Astrocyte (in vitro differentiated cells and primary cell): ENCODE measurements at regions not wholly inside any gene's neighbourhood (a gene's known extent, or its start where the extent isn't known, plus 50 kb on each side); places are given as distances from the start of the nearest gene placed in this dataset.

ENCODE experiments used
- DNase-seq: peaks from one replicate; pipeline ENCODE4 v3.0.0-alpha.2; 2010; ENCODE audit warnings: low read depth
- FAIRE-seq: peaks from 2 replicates; lab custom pipeline; 2011; peaks lifted over from hg19 to GRCh38; lab: Jason Lieb, UNC
- H2AFZ ChIP-seq: 2 replicates; pipeline ENCODE4 v1.6.0; 2012; ENCODE audit warnings: low read depth, low read length, inconsistent platforms
- H3K27ac ChIP-seq: 2 replicates; pipeline ENCODE4 v1.5.1; 2011; ENCODE audit warnings: low read depth, low read length, inconsistent platforms
- H3K27me3 ChIP-seq: 2 replicates; pipeline ENCODE4 v1.6.0; 2011; ENCODE audit warnings: low read length, inconsistent platforms; ENCODE audit not compliant: insufficient read depth
- H3K36me3 ChIP-seq: 2 replicates; pipeline ENCODE4 v1.5.1; 2011; ENCODE audit warnings: low read length, inconsistent platforms; ENCODE audit not compliant: insufficient read depth
- H3K4me1 ChIP-seq: 2 replicates; pipeline ENCODE4 v1.5.1; 2011; ENCODE audit warnings: low read length, inconsistent platforms; ENCODE audit not compliant: insufficient read depth
- H3K4me2 ChIP-seq: 2 replicates; pipeline ENCODE4 v1.6.0; 2012; ENCODE audit warnings: low read length, inconsistent platforms
- H3K4me3 ChIP-seq: 2 replicates; pipeline ENCODE4 v1.5.1; 2011; ENCODE audit warnings: low read depth, mild to moderate bottlenecking, low read length, inconsistent platforms; ENCODE audit not compliant: insufficient read depth
- H3K79me2 ChIP-seq: 2 replicates; pipeline ENCODE4 v1.6.0; 2012; ENCODE audit warnings: mild to moderate bottlenecking, low read length, inconsistent platforms; ENCODE audit not compliant: insufficient read depth
- H3K9ac ChIP-seq: 2 replicates; pipeline ENCODE4 v1.6.0; 2012; ENCODE audit warnings: mild to moderate bottlenecking, low read length, inconsistent platforms
- H3K9me3 ChIP-seq: 2 replicates; pipeline ENCODE4 v1.5.1; 2012; ENCODE audit warnings: low read depth, mild to moderate bottlenecking, low read length, inconsistent platforms; ENCODE audit not compliant: insufficient read depth
- H4K20me1 ChIP-seq: 2 replicates; pipeline ENCODE4 v1.6.0; 2012; ENCODE audit warnings: low read length, inconsistent platforms; ENCODE audit not compliant: insufficient read depth
- H3K27ac Mint-ChIP-seq: one replicate; pipeline ENCODE4 v1.8.0; 2021; ENCODE audit warnings: mild to moderate bottlenecking, mixed read lengths; ENCODE audit not compliant: unreplicated experiment
- H3K27me3 Mint-ChIP-seq: one replicate; pipeline ENCODE4 v1.8.0; 2021; ENCODE audit warnings: low read depth, mixed read lengths; ENCODE audit not compliant: unreplicated experiment
- H3K36me3 Mint-ChIP-seq: one replicate; pipeline ENCODE4 v1.8.0; 2021; ENCODE audit warnings: low read depth, mixed read lengths; ENCODE audit not compliant: unreplicated experiment
- H3K4me1 Mint-ChIP-seq: one replicate; pipeline ENCODE4 v1.8.0; 2021; ENCODE audit warnings: low read depth, mixed read lengths; ENCODE audit not compliant: unreplicated experiment
- H3K4me3 Mint-ChIP-seq: one replicate; pipeline ENCODE4 v1.8.0; 2021; ENCODE audit warnings: mild to moderate bottlenecking, moderate library complexity, mixed read lengths; ENCODE audit not compliant: unreplicated experiment
- H3K9me3 Mint-ChIP-seq: one replicate; pipeline ENCODE4 v1.8.0; 2021; ENCODE audit warnings: mild to moderate bottlenecking, mixed read lengths; ENCODE audit not compliant: unreplicated experiment
- CTCF ChIP-seq: IDR thresholded peaks from 2 replicates; pipeline ENCODE4 v1.5.1; 2011; ENCODE audit warnings: low read depth, mild to moderate bottlenecking, inconsistent platforms, low read length, moderate library complexity; ENCODE audit not compliant: insufficient read depth
- EZH2 ChIP-seq: IDR thresholded peaks from 2 replicates; pipeline ENCODE4 v1.6.1; 2012; ENCODE audit warnings: mild to moderate bottlenecking, low read length, inconsistent platforms; ENCODE audit not compliant: insufficient read depth

- Mint-ChIP-seq H3K4me3 (no peak overlapping the region), H3K36me3 (no peaks in the 10 kb centered on the region), H3K9me3 (no peaks in the 10 kb centered on the region), H3K27me3 (peaks cover 6% of the 10 kb centered on the region), H3K4me1 (peaks cover 10% of the 10 kb centered on the region), H3K27ac (no peak overlapping the region)
- FAIRE-seq, result no peak
- TF ChIP-seq EZH2, result no peak
- no peak for TF ChIP-seq CTCF
- Histone ChIP-seq H2AFZ (no peak overlapping the region), H3K9me3 (no peaks in the 10 kb centered on the region), H3K27me3 (peaks cover 4% of the 10 kb centered on the region), H3K27ac (no peak overlapping the region), H3K4me2 (no peak overlapping the region), H3K79me2 (no peaks in the 10 kb centered on the region), H3K4me1 (no peaks in the 10 kb centered on the region), H4K20me1 (no peaks in the 10 kb centered on the region), H3K4me3 (no peak overlapping the region), H3K36me3 (no peaks in the 10 kb centered on the region), H3K9ac (no peak overlapping the region)
- no peak for DNase-seq
Observed at GRCh38 chr4:4694296-4694772, 152.5 kb upstream of the STX18 start.

GRCh38 chr4:4693755-4694295 lies 152.0 kb upstream of the STX18 start:
- DNase-seq, result no peak

More at GRCh38 chr4:4693755-4694295, 152.0 kb upstream of the STX18 start:
- H3K36me3 ChIP-seq, result no peaks in the 10 kb centered on the region
- H3K27me3 ChIP-seq, result peaks cover 4% of the 10 kb centered on the region
- no peak overlapping the region for H3K9ac ChIP-seq
- TF ChIP-seq EZH2 (no peak), CTCF (peak; percentile 19)
- no peak overlapping the region for H3K4me3 ChIP-seq
- H2AFZ ChIP-seq, result no peak overlapping the region
- H3K27me3 Mint-ChIP-seq, result peaks cover 6% of the 10 kb centered on the region
- H3K4me3 Mint-ChIP-seq, result no peak overlapping the region
- no peaks in the 10 kb centered on the region for H3K9me3 ChIP-seq
- H3K9me3 Mint-ChIP-seq, result no peaks in the 10 kb centered on the region
- FAIRE-seq, result no peak
- no peaks in the 10 kb centered on the region for H4K20me1 ChIP-seq
- no peaks in the 10 kb centered on the region for H3K36me3 Mint-ChIP-seq
- H3K4me2 ChIP-seq, result no peak overlapping the region
- H3K27ac Mint-ChIP-seq, result no peak overlapping the region
- peaks cover 10% of the 10 kb centered on the region for H3K4me1 Mint-ChIP-seq
- no peaks in the 10 kb centered on the region for H3K4me1 ChIP-seq
- no peaks in the 10 kb centered on the region for H3K79me2 ChIP-seq
- no peak overlapping the region for H3K27ac ChIP-seq
